Hematopoietic multipotent progenitor cell treated with erythropoietin and hydrocortisone succinate and interleukin-3 and kit ligand, for 8 days (in vitro differentiated cells): ENCODE measurements at regions not wholly inside any gene's neighbourhood (a gene's known extent, or its start where the extent isn't known, plus 50 kb on each side); places are given as distances from the start of the nearest gene placed in this dataset.
"Not testable (repeated sequence)": the region's sequence is repeated elsewhere in the genome, so short reads cannot be mapped to it uniquely, and the experiment has no call there.

ENCODE experiments used
- DNase-seq: peaks from one replicate; pipeline ENCODE4 v3.0.0-alpha.2; 2015

DNA sequence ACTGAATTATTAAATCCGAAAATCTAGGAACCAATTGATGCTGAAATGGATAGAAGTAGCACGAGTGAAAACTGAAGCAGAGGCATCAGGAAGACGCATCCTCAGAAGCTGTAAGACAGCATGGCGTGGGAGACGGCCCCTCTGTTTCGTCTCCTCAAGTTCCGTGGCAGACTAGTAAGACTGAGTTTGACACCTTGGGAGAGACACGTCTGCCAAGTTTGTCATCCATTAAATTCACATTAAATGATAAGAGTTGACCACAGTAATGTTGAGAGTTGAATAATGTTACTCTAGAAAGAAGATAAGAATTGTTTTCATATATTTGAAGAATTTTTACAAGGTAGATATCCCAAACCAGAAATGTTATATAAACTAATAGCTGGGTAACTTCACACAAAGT is 736.1 kb upstream of the FRG1 start:
- DNase-seq = no peak

DNA sequence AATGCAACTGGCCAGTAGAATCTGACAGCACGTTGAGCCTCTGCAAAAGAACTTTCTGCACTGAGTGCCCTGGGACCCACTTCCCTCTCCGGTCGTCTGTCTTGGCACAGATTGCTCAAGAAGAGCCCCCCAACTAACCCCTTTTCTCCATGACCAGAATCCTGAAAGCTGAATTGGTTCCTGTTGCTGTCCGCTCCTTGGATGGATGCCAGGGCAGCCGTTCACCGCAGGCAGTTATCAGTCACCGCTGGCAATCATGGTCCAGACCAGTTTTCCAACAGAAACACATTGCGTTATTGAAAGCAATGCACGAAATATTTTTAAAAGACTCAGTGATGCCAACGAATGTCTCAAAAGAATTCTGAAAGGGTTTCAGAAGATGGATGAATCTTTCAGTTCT is 733.7 kb upstream of the FRG1 start:
- no peak for DNase-seq

DNA sequence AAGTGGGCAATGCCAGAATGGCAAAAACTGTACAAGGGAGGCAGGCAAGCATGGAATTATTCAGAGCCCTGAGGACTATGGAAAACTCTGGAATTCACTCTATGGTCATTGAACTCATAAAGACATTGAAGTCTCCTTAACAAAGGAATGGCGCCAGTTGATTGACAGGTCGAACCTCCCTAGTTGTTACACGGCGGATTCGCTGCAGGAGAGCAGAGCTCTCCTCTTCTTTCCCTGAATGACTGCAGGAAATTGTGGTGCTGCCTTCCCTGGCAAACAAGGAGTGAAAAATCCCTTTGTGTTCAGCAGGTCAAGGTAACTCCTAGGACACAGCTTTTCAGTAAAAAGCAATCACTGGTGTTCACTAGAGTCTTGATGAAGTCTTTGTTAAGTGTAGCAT is 732.8 kb upstream of the FRG1 start:
- DNase-seq = no peak

DNA sequence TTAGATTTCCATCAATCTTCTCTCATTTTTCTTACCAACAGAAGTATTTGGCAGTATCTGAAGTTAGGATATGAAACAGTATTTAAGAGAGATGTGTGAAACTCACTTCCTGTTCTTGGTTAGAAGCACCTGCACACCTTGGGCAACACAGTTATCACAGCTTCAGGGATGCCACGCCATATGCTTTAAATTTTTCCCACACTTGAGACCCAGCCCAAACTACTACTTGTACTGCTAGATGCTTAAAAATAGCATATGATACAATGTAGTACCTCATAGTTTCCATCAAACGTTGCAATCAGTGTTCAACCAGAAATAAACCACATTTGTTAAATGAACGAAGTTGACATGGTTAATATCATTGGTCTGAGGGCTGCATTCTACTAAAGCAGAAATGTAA is 725.1 kb upstream of the FRG1 start:
- no peak for DNase-seq

DNA sequence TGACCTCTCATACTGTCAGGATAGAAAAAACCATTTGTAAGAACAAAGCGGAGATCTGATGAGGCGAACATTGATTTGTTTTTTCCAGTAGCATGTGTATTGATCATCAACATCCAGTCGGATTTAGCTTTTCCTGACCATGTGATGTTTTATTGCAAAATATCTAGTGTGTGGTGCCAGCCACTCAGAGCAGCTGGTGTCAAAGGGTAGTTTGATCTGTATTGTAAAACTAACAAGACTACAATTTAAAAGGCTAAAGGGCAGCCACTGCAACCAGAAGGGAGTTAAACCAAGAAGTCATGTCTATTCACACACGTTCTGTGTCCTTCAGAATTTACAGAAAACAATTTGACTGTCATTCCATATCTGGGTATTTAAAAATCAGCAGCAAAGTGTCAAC is 719.0 kb upstream of the FRG1 start:
- DNase-seq = no peak

DNA sequence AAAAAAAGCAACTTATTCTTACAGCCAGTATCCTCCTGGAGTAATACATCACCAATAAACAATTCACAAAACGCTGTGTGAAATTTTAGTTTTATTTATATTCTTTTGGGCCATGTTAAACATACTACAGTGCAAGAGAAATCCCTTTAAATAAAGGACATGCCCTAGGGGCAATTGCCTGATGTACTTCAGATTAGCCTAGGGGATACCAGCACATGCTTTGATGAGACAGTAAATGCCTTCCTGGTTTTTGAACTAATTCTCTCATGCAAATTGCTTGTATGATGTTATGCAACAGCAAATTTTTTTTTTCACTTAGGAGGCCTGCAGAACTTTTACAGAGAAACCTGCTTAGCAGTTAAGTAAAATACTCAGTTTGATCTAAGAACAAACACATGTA is 711.9 kb upstream of the FRG1 start:
- no peak for DNase-seq

DNA sequence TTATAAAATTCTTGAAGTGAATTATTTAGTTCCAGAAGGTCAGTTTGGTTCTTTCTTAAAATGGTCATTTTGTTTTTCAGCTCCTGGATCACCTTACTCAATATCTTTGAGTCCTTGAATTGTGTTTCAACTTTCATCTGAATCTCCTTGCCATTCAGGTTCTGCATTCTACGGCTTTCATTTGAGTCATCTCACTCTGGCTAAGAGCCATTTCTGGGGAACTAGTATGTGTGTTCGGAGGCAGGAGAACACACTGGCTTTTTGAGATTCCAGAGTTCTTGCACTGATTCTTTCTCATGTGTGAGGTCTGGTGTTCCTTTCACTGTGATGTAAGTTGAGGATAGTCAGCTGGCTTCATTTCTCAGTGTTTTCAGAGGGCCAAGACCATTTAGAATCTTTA is 708.4 kb upstream of the FRG1 start:
- no peak for DNase-seq

DNA sequence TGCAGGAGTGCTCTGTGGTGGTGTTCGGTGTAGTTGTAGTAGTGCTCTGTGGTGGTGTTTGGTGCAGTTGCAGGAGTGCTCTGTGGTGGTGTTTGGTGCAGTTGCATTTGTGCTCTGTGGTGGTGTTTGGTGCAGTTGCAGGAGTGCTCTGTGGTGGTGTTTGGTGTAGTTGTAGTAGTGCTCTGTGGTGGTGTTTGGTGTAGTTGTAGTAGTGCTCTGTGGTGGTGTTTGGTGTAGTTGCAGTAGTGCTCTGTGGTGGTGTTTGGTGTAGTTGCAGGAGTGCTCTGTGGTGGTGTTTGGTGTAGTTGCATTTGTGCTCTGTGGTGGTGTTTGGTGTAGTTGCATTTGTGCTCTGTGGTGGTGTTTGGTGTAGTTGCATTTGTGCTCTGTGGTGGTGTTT is 706.9 kb upstream of the FRG1 start:
- DNase-seq = not testable (repeated sequence)

DNA sequence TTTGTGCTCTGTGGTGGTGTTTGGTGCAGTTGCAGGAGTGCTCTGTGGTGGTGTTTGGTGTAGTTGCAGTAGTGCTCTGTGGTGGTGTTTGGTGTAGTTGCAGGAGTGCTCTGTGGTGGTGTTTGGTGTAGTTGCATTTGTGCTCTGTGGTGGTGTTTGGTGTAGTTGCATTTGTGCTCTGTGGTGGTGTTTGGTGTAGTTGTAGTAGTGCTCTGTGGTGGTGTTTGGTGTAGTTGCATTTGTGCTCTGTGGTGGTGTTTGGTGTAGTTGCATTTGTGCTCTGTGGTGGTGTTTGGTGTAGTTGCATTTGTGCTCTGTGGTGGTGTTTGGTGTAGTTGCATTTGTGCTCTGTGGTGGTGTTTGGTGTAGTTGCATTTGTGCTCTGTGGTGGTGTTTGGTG is 705.7 kb upstream of the FRG1 start:
- not testable (repeated sequence) for DNase-seq

DNA sequence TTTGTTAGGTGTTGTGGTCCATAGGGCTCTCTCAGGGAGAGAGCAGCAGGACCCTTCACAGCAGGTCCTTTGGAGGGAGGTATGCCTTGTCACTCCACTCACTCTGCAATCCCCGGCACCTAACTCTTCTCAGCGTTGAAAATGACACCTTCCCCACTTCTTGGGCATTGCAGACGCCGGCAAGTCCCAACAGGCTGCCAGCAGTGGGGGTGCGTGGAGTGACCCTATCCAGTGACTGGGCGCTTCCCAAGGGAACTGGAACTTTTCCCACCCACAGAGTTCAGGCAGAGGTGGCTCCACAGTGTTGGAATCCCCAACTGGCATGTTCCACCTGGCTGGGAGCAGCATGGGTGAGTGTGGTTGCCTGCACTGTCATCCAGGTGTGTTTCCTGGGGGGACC is 705.1 kb upstream of the FRG1 start:
- no peak for DNase-seq

DNA sequence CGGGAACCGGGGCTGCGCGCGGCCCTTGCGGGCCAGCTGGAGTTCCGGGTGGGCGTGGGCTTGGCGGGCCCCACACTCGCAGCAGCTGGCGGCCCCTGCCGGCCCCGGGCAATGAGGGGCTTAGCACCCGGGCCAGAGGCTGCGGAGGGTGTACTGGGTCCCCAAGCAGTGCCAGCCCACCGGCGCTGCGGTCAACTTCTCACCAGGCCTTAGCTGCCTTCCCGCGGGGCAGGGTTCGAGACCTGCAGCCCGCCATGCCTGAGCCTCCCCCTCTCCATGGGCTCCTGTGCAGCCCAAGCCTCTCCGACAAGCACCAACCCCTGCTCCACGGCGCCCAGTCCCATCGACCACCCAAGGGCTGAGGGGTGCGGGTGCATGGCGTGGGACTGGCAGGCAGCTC is 704.4 kb upstream of the FRG1 start:
- not testable (repeated sequence) for DNase-seq

DNA sequence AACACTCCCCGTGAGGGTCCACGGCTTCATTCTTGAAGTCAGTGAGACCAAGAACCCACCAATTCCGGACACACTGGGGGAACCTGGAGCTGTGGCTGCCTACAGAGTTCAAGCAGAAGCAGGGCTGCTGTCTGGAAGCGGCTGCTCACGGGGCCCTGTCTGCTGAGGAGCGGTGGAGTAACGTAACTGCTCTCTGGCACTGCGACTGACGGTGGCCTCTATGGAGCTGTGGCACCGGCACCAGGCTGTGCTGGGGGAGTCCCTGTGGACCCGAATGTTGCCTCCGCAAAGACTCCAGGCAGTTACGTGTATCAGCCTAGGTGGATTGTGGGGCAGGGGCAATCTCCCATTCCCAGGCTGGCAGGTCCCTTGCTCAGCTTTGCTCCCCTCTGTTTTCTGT is 703.3 kb upstream of the FRG1 start:
- no peak for DNase-seq

DNA sequence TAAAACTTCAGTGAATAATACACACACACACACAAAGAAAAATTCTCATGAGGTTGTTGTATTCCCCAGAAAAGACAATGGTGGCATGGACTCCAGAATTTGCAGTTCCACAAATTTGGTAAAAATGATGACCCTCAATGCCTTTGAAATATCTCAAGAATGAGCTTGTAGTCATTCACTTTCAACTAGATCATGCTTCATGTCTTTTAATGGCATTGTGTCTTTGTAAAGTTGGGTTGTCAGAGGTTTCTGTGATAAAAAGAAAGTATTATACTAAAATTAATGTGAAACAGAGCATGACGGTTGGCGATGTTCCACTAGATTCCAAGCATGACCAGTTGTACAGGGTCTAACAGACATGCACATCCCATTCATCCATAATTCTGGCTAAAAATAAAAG is 685.0 kb upstream of the FRG1 start:
- no peak for DNase-seq

DNA sequence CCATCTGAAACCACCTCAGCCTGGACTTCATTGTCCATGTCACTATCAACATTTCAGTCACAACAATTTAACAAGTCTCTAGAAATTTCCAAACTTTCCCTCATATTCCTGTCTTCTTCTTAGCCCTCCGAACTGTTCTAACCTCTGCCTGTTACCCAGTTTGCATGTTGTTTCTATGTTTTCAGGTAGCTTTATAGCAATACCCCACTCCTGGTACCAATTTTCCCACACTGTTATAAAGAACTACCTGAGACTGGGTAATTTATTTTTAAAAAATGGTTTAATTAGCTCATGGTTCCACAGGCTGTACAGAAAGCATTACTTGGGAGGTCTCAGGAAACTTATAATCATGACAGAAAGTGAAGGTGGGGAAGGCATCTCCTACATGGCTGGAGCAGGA is 679.2 kb upstream of the FRG1 start:
- DNase-seq = no peak

GRCh38 chr4:189265515-189265914 is 675.2 kb upstream of the FRG1 start:
- no peak for DNase-seq

DNA sequence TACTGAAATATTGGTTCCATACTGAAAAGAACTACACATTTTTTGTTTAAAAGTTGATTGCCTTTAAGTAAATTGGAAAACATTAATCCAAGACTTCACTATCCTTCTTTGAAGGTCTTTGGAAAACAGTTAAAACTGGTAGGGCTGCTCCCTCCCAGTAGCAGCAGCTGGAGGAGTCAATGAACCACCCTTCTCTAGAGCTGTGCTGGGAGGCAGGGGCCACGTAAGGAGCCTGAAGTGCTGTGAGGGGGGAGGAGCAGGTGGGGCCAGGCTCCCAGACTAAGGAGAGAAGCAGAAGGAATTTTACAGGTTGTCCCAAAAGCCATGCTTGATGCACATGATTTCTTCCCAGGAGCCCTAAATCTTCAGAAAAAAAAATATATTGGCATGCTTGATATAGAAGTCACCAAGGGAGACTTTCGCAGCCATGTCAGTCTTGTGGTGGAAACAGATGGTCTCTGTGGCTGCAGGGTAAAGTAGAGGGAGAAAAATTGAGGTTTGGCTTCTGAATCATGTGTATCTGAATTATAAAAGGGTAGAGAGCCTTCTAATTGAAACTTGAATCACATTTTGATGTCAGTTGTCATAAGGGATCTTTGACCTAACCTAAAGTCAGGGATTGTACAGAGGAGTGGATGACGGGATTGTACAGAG is 673.2 kb upstream of the FRG1 start:
- DNase-seq = no peak

DNA sequence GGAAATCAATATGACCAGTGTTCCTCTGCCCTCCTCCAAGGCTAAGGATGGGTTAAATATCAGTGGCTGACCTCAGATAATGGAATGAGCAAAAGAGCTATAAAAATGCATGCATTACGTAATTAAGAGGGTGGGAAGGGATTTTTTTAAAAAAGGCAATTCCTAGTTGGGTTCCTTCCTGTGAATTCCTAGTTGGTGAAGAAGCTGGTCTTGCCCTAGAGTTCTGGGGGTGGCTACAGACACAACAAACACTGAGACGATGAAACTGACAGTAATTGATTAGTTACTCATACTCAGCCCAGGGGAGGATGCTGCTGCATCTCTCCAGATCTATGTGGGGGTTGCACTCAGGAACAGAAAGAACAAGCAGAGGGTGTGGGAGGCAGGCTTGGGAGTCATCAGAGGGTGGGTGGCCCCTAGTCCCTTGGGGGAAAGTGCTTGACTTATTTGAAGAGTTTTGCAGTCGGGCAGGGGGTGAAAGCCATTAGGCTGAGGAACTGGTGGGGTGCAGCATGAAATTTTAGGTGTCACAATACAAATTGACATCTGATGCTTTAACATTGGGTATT is 662.0 kb upstream of the FRG1 start:
- DNase-seq = no peak

DNA sequence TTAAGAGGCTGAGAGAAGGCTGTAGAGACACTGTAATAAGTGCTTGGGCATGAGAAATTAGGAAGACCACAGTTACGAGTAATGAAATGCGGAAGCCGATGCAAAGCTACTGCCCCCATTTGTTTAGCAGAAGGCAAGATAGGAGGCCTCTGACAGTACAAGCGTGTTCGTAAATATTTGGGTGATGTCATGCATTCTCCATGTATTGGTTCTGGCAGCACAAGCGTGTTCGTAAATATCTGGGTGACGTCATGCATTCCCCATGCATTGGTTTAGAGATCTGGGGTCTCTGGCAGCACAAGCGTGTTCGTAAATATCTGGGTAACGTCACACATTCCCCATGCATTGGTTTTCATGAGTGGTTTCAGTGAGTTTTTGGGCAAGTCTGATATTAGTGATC is 661.5 kb upstream of the FRG1 start:
- DNase-seq = no peak

- no peak for DNase-seq
These were observed 655.3 kb upstream of the FRG1 start for GRCh38 chr4:189285377-189285776.

- DNase-seq = no peak
These were observed 648.7 kb upstream of the FRG1 start for GRCh38 chr4:189291939-189292338.

GRCh38 chr4:189293459-189293858 is 647.2 kb upstream of the FRG1 start:
- DNase-seq = no peak

- no peak for DNase-seq
These were observed 646.1 kb upstream of the FRG1 start for GRCh38 chr4:189294574-189294973.

- no peak for DNase-seq
These were observed 641.0 kb upstream of the FRG1 start for GRCh38 chr4:189299706-189300105.

GRCh38 chr4:189301692-189302091 is 639.0 kb upstream of the FRG1 start:
- no peak for DNase-seq

DNA sequence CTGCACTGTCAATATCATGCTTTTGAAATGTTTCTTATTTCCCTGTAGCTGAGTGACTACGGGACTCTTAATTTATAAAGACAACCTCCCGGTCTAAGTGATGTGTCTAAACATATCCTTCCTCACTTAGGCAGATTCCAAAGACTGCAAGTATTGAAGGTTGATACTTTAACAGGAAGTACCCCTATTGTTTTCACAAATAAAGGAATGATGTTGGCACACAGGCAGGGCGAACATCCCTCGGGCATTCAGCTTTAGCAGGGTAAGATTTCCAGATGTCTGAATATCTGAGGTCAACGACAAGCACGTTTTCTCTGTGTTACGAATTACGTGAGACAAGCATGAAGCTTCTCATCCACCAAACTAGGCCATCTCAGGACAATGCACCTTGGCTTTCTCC is 638.0 kb upstream of the FRG1 start:
- no peak for DNase-seq
